GM21447 (cell line): ENCODE measurements at regions not wholly inside any gene's neighbourhood (a gene's known extent, or its start where the extent isn't known, plus 50 kb on each side); places are given as distances from the start of the nearest gene placed in this dataset.

Experiments used
- ATAC-seq: cut with Tn5 transposase; IDR thresholded peaks from one replicate; pipeline ENCODE4 v1.9.1; 2021; ENCODE audit not compliant: unreplicated experiment

- no peak for ATAC-seq
Measured at GRCh38 chr3:99016452-99016851, 115.0 kb upstream of the DCBLD2 start.

DNA sequence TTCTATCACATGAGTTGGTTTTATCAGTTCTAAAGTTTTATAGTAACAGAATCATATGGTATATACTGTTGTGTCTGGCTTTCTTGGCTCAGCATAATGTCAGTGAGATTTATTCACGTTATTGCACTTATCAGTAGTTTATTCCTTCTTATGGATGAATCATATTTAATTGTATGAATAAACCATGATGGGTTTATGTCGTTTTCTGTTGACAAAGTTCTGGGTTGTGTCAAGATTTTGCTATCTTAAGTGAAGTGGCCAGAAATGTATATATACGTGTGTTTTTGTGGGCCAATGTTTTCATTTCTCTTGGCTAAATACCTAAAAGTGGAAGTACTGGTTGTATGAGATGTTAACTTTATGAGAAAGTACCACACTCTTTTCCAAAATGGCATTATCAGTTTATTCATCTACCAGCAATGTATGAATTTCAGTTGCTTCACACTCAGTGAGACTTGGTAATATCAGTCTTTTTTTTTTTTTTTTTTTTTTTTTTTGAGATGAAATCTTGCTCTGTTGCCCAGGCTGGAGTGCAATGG is 112.4 kb upstream of the DCBLD2 start:
- no peak for ATAC-seq

DNA sequence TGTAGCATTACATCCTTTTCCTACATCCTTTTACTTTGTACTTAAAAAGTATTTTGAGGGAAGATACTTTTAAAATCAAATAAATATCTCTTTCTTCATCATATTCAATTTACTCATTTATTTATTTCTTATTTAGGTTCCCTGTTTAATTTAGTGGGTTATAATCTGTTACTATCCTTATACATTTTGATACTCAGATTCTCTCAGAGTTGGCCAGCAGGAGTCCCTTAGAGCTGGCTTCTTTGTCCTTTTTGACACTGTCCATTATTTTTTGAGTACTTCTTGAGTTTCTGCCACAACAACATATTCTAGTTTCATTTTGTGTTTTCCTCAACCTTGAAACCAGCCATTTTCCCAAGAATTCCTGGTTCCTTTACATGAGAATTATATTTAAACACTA is 111.6 kb upstream of the DCBLD2 start:
- ATAC-seq: no peak

- ATAC-seq: peak; percentile 94
Measured at GRCh38 chr3:99012051-99012450, 110.6 kb upstream of the DCBLD2 start.

- no peak for ATAC-seq
Measured at GRCh38 chr3:99009851-99010250, 108.4 kb upstream of the DCBLD2 start.

DNA sequence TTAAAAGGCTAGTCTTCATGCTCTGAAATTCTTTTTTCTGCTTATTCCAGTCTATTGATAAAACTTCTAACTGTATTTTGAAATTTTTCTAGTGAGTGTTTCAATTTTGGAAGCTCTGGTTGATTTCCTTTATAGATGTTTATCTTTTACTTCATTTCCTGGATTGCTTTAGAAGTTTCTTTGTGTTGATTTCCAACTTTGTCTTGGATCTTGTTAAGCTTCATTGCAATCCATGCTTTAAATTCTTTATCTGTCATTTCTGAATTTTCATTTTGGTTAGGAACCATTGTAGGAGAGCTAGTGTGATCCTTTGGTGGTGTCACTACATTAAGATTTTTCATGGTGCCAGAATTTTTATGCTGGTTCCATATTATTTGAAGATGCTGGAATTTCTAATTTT is 105.2 kb upstream of the DCBLD2 start:
- no peak for ATAC-seq

DNA sequence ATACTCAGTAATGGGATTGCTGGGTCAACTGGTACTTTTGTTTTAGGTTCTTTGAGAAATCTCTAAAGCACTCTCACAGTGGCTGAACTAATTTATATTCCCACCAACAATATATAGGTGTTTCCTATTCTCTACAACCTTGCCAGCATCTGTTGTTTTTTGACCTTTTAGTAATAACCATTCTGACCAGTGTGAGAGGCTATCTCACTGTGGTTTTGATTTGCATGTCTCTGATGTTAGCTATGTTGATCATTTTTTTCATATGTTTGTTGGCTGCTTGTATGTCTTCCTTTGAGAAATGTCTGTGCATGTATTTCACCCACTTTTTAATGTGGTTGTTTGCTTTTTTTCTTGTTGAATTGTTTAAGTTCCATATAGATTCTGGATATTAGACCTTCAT is 98.2 kb upstream of the DCBLD2 start:
- no peak for ATAC-seq

GRCh38 chr3:98994128-98994762 is 92.8 kb upstream of the DCBLD2 start:
- no peak for ATAC-seq

DNA sequence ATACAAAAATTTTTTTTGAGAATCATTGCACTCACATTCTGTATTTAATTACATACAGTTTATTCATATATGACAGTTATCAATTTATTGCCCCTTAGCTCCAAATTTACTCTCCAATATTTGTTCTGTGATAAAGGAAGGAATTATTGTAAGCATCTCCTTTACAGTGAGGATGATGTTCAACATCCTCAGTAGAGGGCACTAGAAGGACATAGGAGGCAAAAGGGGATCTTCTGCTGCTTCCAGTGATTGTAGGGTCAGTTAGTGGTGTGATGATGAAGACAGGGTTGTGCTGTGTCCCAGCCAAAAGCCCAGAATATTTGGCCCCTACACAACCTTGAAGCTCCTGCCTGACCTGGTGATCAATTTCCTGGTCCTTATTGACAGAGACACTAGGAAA is 89.9 kb upstream of the DCBLD2 start:
- ATAC-seq: no peak

- ATAC-seq: no peak
Measured at GRCh38 chr3:98990657-98991056, 89.2 kb upstream of the DCBLD2 start.

DNA sequence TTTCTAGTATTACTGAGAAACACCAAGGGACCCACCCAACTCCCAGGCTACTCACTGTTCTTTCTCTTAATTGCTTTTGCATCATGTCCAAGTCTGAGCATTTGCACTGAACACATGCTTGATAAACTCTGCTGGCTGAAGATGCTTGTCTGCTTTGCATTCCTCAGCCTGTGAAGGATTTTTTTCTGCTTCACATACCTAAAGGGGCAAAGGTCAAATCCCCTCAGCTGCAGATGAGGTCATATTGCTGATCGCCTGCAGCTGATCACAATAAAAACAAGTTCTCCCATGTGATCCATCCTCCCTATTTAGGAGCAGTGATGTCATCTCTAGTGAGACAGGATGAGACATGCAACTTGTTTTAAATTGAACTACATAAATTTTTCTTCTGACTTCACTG is 84.6 kb upstream of the DCBLD2 start:
- ATAC-seq: no peak

DNA sequence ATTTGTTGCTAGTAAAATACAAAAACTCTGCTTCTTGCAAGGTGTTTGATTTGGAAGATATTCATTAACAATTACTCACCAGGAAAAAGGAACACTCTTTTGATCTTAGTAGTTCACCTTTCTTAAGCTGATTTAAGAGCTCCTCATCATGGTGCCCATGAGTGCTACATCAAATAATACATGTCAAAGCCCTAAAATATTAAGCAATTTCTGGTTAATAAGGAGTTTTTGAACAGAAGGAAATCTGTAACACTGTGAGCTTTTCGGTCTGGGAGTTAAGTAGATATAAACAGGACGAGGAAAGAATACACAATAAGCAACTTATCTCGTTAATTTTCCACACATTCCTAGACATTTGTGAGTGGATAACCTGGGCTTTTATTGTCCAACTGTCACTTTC is 83.9 kb upstream of the DCBLD2 start:
- no peak for ATAC-seq

GRCh38 chr3:98984024-98984423 is 82.5 kb upstream of the DCBLD2 start:
- no peak for ATAC-seq

DNA sequence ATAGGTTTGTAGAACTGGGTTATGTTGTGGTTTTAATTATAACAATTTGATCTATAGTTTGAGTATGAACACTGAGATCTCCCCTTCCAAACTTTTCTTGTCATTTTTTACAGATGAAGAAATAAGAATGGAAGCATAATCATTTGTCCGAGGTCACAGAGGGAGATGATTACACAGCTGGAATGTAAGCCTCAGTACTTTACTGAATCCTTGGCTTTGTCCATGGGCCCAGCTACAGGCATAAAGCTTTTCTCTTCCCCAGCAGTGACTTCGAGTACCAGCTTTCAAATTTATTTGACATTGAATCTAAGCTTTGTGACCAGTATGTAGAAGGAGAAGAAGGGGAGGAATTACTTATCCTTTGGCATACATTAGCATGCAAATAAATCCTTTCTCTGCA is 80.9 kb upstream of the DCBLD2 start:
- no peak for ATAC-seq

GRCh38 chr3:98980915-98981596 is 79.6 kb upstream of the DCBLD2 start:
- peak; percentile 88 for ATAC-seq

- no peak for ATAC-seq
Measured at GRCh38 chr3:98979296-98979695, 77.8 kb upstream of the DCBLD2 start.

GRCh38 chr3:98978068-98978811 is 76.7 kb upstream of the DCBLD2 start:
- no peak for ATAC-seq

GRCh38 chr3:98977520-98977919 is 76.0 kb upstream of the DCBLD2 start:
- ATAC-seq: no peak

DNA sequence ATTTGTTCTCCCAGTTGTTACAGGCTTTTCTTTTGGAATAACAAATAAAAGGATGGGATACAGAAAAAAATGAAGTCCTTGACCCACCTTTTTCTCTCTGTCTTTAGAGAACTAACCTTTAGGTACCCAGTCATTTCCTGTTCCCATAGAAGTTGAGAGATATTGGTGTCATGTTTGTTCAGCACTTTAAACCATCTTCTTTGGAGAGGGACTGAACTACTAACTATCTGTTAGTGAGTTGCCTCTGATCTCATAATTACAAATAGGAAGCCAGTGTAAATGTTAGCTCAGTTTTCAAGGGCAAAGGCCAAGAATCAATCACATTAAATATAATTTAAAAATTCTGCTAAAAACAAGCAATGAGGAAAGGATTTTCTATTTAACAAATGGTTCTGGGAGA is 72.9 kb upstream of the DCBLD2 start:
- ATAC-seq: no peak

GRCh38 chr3:98972720-98973119 is 71.2 kb upstream of the DCBLD2 start:
- no peak for ATAC-seq

GRCh38 chr3:98972155-98972554 is 70.7 kb upstream of the DCBLD2 start:
- no peak for ATAC-seq

- ATAC-seq: no peak
Measured at GRCh38 chr3:98971169-98971681, 69.7 kb upstream of the DCBLD2 start.
